K562 (cell line): ENCODE measurements at regions not wholly inside any gene's neighbourhood (a gene's known extent, or its start where the extent isn't known, plus 50 kb on each side); places are given as distances from the start of the nearest gene placed in this dataset.

ENCODE experiments used
- KDM4B ChIP-seq, 2 experiments: fragments of 450-650 bp in 1 of 2; sonication (generic) in 1 of 2; IDR thresholded peaks; 2 replicates each; pipeline ENCODE4 v1.6.1; 2016 to 2017; ENCODE audit warnings: borderline replicate concordance in 2 of 2, antibody characterized with exemption in 1 of 2, low read depth in 1 of 2, mild to moderate bottlenecking in 1 of 2
- MTA2 ChIP-seq: fragments of 450-650 bp; IDR thresholded peaks from 2 replicates; pipeline ENCODE4 v1.6.1; 2016; ENCODE audit warnings: low read depth
- PHF20 ChIP-seq: fragments of 450-650 bp; IDR thresholded peaks from 2 replicates; pipeline ENCODE4 v1.6.1; 2018; ENCODE audit not compliant: partially characterized antibody
- ZNF263 ChIP-seq: sonication (generic); formaldehyde crosslinking; IDR thresholded peaks from 2 replicates; pipeline ENCODE4 v1.8.0; 2022; ENCODE audit warnings: mild to moderate bottlenecking, missing genetic modification reagents, borderline replicate concordance
- TF ChIP-seq, protein P1 (sequence below), 2 experiments: fragments of 450-650 bp in 1 of 2; sonication (generic) in 1 of 2; formaldehyde crosslinking in 1 of 2; IDR thresholded peaks; 2 replicates each; pipeline versions ENCODE4 v1.7.1 to v1.9.0; 2016 to 2022; ENCODE audit warnings: inconsistent platforms in 1 of 2, mild to moderate bottlenecking in 1 of 2, missing genetic modification reagents in 1 of 2

- TF ChIP-seq, protein P1, sequence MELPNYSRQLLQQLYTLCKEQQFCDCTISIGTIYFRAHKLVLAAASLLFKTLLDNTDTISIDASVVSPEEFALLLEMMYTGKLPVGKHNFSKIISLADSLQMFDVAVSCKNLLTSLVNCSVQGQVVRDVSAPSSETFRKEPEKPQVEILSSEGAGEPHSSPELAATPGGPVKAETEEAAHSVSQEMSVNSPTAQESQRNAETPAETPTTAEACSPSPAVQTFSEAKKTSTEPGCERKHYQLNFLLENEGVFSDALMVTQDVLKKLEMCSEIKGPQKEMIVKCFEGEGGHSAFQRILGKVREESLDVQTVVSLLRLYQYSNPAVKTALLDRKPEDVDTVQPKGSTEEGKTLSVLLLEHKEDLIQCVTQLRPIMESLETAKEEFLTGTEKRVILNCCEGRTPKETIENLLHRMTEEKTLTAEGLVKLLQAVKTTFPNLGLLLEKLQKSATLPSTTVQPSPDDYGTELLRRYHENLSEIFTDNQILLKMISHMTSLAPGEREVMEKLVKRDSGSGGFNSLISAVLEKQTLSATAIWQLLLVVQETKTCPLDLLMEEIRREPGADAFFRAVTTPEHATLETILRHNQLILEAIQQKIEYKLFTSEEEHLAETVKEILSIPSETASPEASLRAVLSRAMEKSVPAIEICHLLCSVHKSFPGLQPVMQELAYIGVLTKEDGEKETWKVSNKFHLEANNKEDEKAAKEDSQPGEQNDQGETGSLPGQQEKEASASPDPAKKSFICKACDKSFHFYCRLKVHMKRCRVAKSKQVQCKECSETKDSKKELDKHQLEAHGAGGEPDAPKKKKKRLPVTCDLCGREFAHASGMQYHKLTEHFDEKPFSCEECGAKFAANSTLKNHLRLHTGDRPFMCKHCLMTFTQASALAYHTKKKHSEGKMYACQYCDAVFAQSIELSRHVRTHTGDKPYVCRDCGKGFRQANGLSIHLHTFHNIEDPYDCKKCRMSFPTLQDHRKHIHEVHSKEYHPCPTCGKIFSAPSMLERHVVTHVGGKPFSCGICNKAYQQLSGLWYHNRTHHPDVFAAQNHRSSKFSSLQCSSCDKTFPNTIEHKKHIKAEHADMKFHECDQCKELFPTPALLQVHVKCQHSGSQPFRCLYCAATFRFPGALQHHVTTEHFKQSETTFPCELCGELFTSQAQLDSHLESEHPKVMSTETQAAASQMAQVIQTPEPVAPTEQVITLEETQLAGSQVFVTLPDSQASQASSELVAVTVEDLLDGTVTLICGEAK (IDR thresholded peaks at IDR 0.05) = no peak
- TF ChIP-seq, protein P1 (CRISPR knock-in tag; IDR thresholded peaks at IDR 0.05) = no peak
- TF ChIP-seq KDM4B (IDR thresholded peaks at IDR 0.05; ENCODE audit: borderline replicate concordance in 2 of 2, low read depth in 1 of 2) (no peak), ZNF263 (CRISPR knock-in tag) (no peak), PHF20 (no peak), MTA2 (no peak)
Observed at GRCh38 chr11:121769191-121769590, 316.4 kb upstream of the SORL1-AS1 start (continued).
